GM18951 (cell line): ENCODE measurements at regions not wholly inside any gene's neighbourhood (a gene's known extent, or its start where the extent isn't known, plus 50 kb on each side); places are given as distances from the start of the nearest gene placed in this dataset.
"Not testable (repeated sequence)": the region's sequence is repeated elsewhere in the genome, so short reads cannot be mapped to it uniquely, and the experiment has no call there.

Experiments used
- POLR2A ChIP-seq: IDR thresholded peaks from 4 replicates; pipeline ENCODE4 v1.6.1; 2011; ENCODE audit warnings: mild to moderate bottlenecking; ENCODE audit not compliant: insufficient read length, insufficient read depth; ENCODE audit errors: extremely low read depth
- in situ Hi-C: fragments of 300-500 bp; cut with MboI; formaldehyde crosslinking; loops from one replicate; pipeline ENCODE4 v1.12.0; 2022; ENCODE audit warnings: low sequenced_read_pairs, mixed read lengths, inconsistent platforms; ENCODE audit not compliant: unreplicated experiment

GRCh38 chr20:53891306-53891894 lies 179.0 kb downstream of the BCAS1 start:
- in situ Hi-C loops: no loop called here

GRCh38 chr20:53890443-53891305 lies 179.7 kb downstream of the BCAS1 start:
- no peak for TF ChIP-seq POLR2A
- in situ Hi-C loops: no loop called here

More at GRCh38 chr20:53891306-53891894, 179.0 kb downstream of the BCAS1 start:
- TF ChIP-seq POLR2A: no peak

- TF ChIP-seq POLR2A: no peak
- in situ Hi-C loops: no loop called here
These were observed 180.8 kb downstream of the BCAS1 start for GRCh38 chr20:53889411-53890148.

DNA sequence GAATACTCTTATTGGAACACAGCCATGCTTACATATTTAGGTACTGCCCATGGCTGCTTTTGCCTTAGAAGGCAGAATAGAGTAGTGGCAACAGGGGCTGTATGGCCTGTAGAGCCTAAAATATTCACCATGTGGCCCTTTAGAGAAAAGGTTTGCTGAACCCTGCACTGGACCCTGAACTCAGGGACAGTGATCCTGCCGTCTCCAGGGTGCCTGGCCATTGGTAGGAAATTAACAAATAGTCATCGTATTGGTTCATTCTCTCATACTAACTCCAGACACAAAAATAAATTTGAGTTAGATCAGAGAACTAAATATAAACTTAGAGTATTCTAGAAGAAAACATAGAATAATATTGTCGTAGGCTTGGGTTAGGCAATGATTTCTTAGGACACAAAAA lies 181.4 kb downstream of the BCAS1 start:
- TF ChIP-seq POLR2A: no peak
- in situ Hi-C loops: no loop called here

DNA sequence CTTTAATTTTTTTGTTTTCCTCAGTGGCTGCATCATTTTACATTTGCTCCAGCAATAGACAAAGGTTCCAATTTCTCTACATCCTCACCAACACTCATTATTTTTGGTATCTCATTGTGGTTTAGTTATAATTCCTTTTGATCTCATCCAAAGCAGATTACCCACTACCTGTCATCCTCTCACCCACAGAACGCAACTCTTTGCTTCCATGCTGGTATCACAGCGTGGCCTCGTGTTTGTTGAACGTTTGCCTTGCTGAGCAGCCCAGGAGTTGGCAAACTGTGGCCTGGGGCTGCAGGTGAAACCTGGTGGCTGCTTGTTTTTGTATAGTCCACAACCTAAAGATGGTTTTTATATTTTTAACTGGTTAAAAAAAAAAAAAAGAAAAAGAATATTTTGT lies 181.9 kb downstream of the BCAS1 start:
- TF ChIP-seq POLR2A: no peak
- in situ Hi-C loops: no loop called here

DNA sequence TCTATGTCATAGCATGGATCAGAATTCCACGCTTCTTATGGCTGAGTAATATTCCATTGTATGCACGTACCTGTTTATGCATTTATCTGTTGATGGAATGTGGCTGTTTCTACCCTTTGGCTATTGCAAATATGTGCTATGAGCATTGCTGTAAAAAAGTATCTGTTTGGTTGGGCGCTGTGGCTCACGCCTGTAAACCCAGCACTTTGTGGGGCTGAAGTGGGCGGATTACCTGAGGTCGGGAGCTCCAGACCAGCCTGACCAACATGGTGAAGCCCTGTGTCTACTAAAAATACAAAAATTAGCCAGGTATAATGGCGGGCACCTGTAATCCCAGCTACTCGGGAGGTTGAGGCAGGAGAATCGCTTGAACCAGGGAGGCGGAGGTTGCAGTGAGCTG lies 182.4 kb downstream of the BCAS1 start:
- in situ Hi-C loops: no loop called here
- no peak for TF ChIP-seq POLR2A

- in situ Hi-C loops: no loop called here
- no peak for TF ChIP-seq POLR2A
These were observed 185.4 kb downstream of the BCAS1 start for GRCh38 chr20:53884859-53885541.

- in situ Hi-C loops: no loop called here
- no peak for TF ChIP-seq POLR2A
These were observed 187.1 kb downstream of the BCAS1 start for GRCh38 chr20:53883098-53883911.

DNA sequence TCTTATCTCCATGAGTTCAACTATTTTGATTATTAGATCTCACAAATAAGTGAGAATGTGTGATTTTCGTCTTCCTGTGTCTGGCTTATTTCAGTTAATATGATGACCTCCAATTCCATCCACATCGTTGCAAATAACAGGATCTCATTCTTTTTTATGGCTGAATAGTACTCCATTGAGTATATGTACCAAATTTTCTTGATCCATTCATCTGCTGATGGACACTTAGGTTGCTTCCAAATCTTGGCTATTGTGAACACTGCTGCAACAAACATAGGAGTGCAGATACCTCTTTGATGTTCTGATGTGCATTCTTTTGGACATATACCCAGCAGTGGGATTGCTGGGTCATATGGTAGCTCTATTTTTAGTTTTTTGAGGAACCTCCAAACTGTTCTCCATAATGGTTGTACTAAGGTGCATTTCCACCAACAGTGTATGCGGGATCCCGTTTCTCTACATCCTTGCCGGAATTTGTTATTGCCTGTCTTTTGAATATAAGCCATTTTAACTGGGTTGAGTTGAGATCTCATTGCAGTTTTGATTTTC lies 187.9 kb downstream of the BCAS1 start:
- in situ Hi-C loops: not testable (repeated sequence)

- TF ChIP-seq POLR2A: no peak
- in situ Hi-C loops: no loop called here
These were observed 189.0 kb downstream of the BCAS1 start for GRCh38 chr20:53881362-53881761.

GRCh38 chr20:53880108-53880641 lies 190.2 kb downstream of the BCAS1 start:
- TF ChIP-seq POLR2A: no peak
- in situ Hi-C loops: no loop called here
